GM19035 (cell line): ENCODE measurements at regions not wholly inside any gene's neighbourhood (a gene's known extent, or its start where the extent isn't known, plus 50 kb on each side); places are given as distances from the start of the nearest gene placed in this dataset.
"Not testable (repeated sequence)": the region's sequence is repeated elsewhere in the genome, so short reads cannot be mapped to it uniquely, and the experiment has no call there.

Experiments used
- ATAC-seq: cut with Tn5 transposase; IDR thresholded peaks from one replicate; pipeline ENCODE4 v1.9.1; 2021; ENCODE audit not compliant: unreplicated experiment

- no peak for ATAC-seq
These were observed 52.7 kb upstream of the ZNF469 start for GRCh38 chr16:88329726-88330700.

- no peak for ATAC-seq
These were observed 51.5 kb upstream of the ZNF469 start for GRCh38 chr16:88330971-88331890.

- no peak for ATAC-seq
These were observed 50.5 kb upstream of the ZNF469 start for GRCh38 chr16:88331989-88332920.

GRCh38 chr16:88332921-88333825 lies 49.6 kb upstream of the ZNF469 start:
- ATAC-seq: not testable (repeated sequence)
